ENCODE measurements at regions not wholly inside any gene's neighbourhood (a gene's known extent, or its start where the extent isn't known, plus 50 kb on each side); places are given as distances from the start of the nearest gene placed in this dataset.
"Not testable (repeated sequence)": the region's sequence is repeated elsewhere in the genome, so short reads cannot be mapped to it uniquely, and the experiment has no call there.

DNA sequence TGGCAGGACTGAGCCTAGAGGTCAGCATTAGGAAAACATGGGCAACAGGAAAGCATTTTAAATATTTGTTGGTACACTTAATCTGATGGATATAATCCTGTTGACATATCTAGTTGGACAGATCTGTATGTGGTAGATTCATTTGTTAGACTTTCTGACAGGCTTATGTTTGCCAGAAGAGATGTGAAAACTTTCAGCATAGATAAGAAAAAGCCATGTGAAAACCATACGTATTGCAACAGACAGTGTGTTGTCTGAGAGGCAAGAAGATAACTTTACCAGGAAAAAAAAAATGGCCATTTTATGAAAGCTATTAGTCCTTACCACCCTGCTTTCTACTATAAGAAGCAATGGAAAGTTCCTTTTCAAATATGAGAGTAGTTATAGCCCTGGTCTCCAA lies 1902.2 kb upstream of the C9orf72 start:
- DNase-seq = no peak

- DNase-seq = no peak
Measured at GRCh38 chr9:29511680-29512079, 1938.4 kb upstream of the C9orf72 start.

GRCh38 chr9:29514336-29514735 lies 1941.1 kb upstream of the C9orf72 start:
- no peak for DNase-seq

- no peak for DNase-seq
Measured at GRCh38 chr9:29514862-29515261, 1941.6 kb upstream of the C9orf72 start.

GRCh38 chr9:29548436-29548835 lies 1975.2 kb upstream of the C9orf72 start:
- DNase-seq = no peak

GRCh38 chr9:29555502-29555901 lies 1982.2 kb upstream of the C9orf72 start:
- no peak for DNase-seq

GRCh38 chr9:29556317-29556716 lies 1983.0 kb upstream of the C9orf72 start:
- DNase-seq = peak; percentile 71

DNA sequence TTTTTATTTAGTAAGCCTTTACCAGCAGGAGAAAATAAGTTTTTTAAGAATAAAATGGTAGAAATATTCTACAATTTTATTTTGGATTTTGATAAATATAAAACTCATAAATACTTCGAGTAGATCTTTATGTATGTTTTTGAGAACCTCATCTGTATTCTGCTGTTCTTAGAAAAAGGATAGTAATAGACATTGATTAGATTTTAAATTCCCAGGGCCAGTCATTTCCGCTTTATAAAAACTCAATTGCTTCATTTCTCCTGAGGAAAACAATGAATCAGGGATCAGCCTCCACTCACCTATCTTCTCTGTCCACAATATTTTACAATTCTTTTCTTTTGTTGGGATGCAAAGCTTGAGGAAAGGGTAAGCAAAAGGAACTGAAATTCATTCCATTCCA lies 1983.5 kb upstream of the C9orf72 start:
- no peak for DNase-seq

- no peak for DNase-seq
Measured at GRCh38 chr9:29564564-29564963, 1991.3 kb upstream of the C9orf72 start.

DNA sequence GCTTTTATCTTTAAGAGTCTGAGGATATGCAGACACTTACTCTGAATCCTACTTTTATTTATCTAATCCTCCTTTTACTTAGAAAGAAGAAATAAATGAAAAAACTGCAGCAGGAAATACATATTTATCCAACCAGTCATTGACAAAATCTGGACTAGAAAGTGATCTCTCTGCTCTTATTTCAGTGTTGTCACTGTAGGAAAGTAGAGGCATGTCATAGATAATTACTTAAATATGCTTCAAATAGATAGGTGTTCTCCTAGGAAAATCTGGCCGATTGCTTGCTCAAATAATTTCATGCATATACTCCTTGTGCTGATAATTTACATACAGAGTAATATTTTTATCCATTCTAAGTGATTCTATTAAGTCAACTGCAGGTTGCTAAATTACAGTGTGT lies 2001.9 kb upstream of the C9orf72 start:
- DNase-seq = no peak

- DNase-seq = no peak
Measured at GRCh38 chr9:29588361-29588760, 2015.1 kb upstream of the C9orf72 start.

DNA sequence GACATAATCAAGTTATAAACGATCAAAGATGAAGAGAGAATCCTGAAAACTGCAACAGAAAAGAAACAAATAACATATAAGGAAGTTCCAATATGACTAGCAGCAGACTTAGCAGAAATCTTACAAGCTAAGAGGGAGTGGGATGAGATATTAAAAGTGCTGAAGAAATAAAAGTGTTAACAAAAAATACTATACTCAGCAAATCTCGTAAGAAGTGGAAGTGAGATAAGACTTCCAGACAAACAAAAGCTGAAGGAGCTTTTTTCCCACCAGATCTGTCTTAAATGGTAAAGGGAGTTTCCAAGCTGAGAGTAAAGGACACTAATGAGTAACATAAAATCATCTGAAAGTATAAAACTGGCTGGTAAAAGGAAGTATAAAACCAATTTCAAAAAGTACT lies 2036.0 kb upstream of the C9orf72 start:
- DNase-seq = no peak

GRCh38 chr9:29613773-29614172 lies 2040.5 kb upstream of the C9orf72 start:
- DNase-seq = no peak

- no peak for DNase-seq
Measured at GRCh38 chr9:29616844-29617243, 2043.6 kb upstream of the C9orf72 start.

- DNase-seq = no peak
Measured at GRCh38 chr9:29625292-29625731, 2052.0 kb upstream of the C9orf72 start.

GRCh38 chr9:29625931-29626330 lies 2052.7 kb upstream of the C9orf72 start:
- DNase-seq = no peak

DNA sequence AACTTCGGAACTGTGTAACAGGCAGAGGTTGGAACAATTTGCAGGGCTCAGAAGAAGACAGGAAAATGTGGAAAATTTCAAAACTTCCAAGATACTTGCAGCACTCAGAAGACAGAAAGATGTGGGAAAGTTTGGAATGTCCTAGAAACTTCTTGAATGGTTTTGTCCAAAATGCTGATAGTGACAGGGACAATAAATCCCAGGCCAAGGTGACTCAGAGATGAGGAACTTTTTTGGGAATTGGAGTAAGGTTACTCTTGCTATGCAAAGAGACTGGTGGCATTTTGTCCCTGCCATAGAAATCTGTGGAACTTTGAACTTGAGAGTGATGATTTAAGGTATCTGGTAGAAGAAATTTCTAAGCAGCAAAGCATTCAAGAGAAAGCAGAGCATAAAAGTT lies 2055.6 kb upstream of the C9orf72 start:
- not testable (repeated sequence) for DNase-seq

DNA sequence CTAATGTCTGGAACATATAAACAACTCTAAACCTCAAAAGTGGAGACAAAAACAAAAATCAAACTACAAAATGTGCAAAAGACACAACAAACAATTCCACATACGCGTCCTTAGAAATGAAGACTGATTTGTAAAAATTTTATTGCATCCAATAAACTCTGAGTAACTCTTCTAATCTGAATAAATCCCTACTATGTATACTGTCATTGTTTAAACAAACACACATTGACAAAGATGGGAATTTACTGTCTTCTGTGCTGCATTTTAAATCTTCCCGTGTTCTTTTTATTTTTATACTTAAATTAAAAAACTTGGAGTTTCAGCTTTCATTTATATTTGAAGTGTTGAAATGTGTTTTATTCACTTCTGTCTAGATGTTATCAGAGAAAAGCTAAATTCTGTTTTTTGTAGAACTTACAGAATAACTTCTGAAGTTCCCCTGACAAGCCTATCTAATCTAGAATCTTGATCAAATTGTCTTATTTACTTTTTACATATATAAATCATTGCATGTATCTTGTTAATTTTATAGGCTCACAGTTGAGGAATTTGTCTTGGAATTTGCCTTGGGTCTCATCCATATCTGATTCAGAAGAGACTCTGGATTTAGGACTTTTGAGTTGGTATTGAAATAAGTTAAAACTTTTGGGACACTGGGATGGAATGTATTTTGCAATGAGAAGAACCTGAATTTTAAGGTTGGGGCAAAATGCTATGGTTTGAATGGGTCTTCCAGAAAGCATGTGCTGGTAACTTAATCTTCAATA lies 2064.4 kb upstream of the C9orf72 start:
- DNase-seq = no peak

DNA sequence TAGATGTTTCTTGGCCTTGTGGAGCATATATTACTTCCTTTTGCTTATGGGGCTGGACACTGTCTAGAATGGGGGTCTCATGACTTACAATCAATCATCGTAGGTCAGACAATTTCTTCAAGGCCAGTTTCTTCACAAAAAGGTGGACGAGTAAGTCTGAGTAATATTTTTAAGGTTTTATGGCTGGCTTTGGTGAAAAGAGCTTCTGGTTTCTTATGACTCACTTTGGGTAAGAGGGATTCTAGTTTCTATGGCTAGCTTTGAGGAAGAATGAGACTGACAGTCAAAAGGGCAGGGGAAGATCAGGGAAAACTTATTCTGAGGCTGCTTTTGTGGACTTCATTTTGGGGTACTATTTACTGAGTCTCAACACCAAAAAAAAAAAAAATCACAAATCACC lies 2067.2 kb upstream of the C9orf72 start:
- DNase-seq = no peak

- DNase-seq = no peak
Measured at GRCh38 chr9:29644514-29644913, 2071.2 kb upstream of the C9orf72 start.

DNA sequence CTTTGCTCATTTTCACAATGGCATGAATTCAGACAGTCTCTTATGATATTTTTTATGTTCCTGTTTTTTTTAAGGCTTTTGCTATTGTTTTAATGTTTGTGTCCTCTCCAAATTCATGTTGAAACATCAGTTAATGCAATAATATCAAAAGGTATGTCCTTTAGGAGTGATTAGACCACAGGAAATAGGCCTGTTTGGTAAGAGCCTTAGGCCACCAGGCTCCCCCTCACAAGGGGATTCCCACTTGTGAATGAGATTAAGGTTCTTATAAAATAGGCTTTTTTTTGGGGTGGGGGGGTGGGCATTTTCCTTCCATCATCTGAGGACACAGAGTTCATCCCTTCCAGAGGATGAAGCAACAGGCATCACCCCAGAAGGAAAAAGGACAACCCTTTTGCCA lies 2074.2 kb upstream of the C9orf72 start:
- no peak for DNase-seq

- no peak for DNase-seq
Measured at GRCh38 chr9:29648132-29648531, 2074.9 kb upstream of the C9orf72 start.

- no peak for DNase-seq
Measured at GRCh38 chr9:29648601-29649000, 2075.3 kb upstream of the C9orf72 start.

GRCh38 chr9:29656641-29657406 lies 2083.5 kb upstream of the C9orf72 start:
- DNase-seq = no peak

All from NCI-H446 treated with DMSO at 0.1 percent for 48 hours (cell line).